WTC11 (cell line): ENCODE measurements at regions not wholly inside any gene's neighbourhood (a gene's known extent, or its start where the extent isn't known, plus 50 kb on each side); places are given as distances from the start of the nearest gene placed in this dataset.

Experiments
- ATAC-seq: fragments of 200-7000 bp; cut with Tn5 transposase; 2 replicates; pipeline ENCODE4 v1.10.0; 2021; ENCODE audit warnings: mild to moderate bottlenecking, moderate library complexity
- CTCF ChIA-PET: fragments of 300-600 bp; sonication (Branson Sonifier 250); formaldehyde crosslinking; loops from one replicate; lab custom pipeline; 2021; ENCODE audit warnings: antibody characterized with exemption; lab: Charles Lee
- POLR2A ChIA-PET: fragments of 350-600 bp; sonication (Branson Sonifier 250); formaldehyde crosslinking; loops from one replicate; lab custom pipeline; 2021; ENCODE audit warnings: antibody characterized with exemption; lab: Charles Lee
- DNase-seq: peaks from one replicate; pipeline ENCODE4 v3.0.0; 2021; ENCODE audit warnings: low spot score
- H3K27ac Mint-ChIP-seq: 2 replicates; pipeline ENCODE4 v1.8.0; 2021; ENCODE audit warnings: mixed read lengths
- H3K27me3 Mint-ChIP-seq: 2 replicates; pipeline ENCODE4 v1.8.0; 2021; ENCODE audit warnings: low read depth, mild to moderate bottlenecking, moderate library complexity, mixed read lengths
- H3K36me3 Mint-ChIP-seq: 2 replicates; pipeline ENCODE4 v1.8.0; 2021; ENCODE audit warnings: mixed read lengths
- H3K4me1 Mint-ChIP-seq: 2 replicates; pipeline ENCODE4 v1.8.0; 2022; ENCODE audit warnings: mixed read lengths
- H3K4me3 Mint-ChIP-seq: 2 replicates; pipeline ENCODE4 v1.8.0; 2021; ENCODE audit warnings: mild to moderate bottlenecking, moderate library complexity, mixed read lengths
- H3K9me3 Mint-ChIP-seq: 2 replicates; pipeline ENCODE4 v1.8.0; 2021; ENCODE audit warnings: mixed read lengths
- CREB1 ChIP-seq: sonication (generic); formaldehyde crosslinking; IDR thresholded peaks from 2 replicates; pipeline ENCODE4 v1.8.0; 2023; ENCODE audit warnings: mild to moderate bottlenecking, missing genetic modification reagents
- GABPB1 ChIP-seq: sonication (generic); formaldehyde crosslinking; IDR thresholded peaks from 2 replicates; pipeline ENCODE4 v1.8.1; 2023; ENCODE audit warnings: mild to moderate bottlenecking, missing genetic modification reagents
- MYBL2 ChIP-seq: sonication (generic); formaldehyde crosslinking; IDR thresholded peaks from 2 replicates; pipeline ENCODE4 v1.8.1; 2023; ENCODE audit warnings: mild to moderate bottlenecking, moderate library complexity, missing genetic modification reagents
- NR1H2 ChIP-seq: sonication (generic); formaldehyde crosslinking; IDR thresholded peaks from 2 replicates; pipeline ENCODE4 v1.9.0; 2021; ENCODE audit warnings: mild to moderate bottlenecking, moderate library complexity, missing genetic modification reagents
- RELA ChIP-seq: sonication (generic); formaldehyde crosslinking; IDR thresholded peaks from 2 replicates; pipeline ENCODE4 v1.8.1; 2022; ENCODE audit warnings: missing genetic modification reagents, mild to moderate bottlenecking, borderline replicate concordance
- SMAD3 ChIP-seq: sonication (generic); formaldehyde crosslinking; IDR thresholded peaks from 2 replicates; pipeline ENCODE4 v1.8.0; 2022; ENCODE audit warnings: missing genetic modification reagents, mild to moderate bottlenecking, borderline replicate concordance
- SMAD4 ChIP-seq: sonication (generic); formaldehyde crosslinking; IDR thresholded peaks from 2 replicates; pipeline ENCODE4 v1.8.0; 2022; ENCODE audit warnings: mild to moderate bottlenecking, missing genetic modification reagents
- SOX15 ChIP-seq: fragments of 250-450 bp; sonication (Bioruptor Pico); IDR thresholded peaks from 2 replicates; pipeline ENCODE4 v1.9.0; 2021; ENCODE audit warnings: mild to moderate bottlenecking
- ZNF396 ChIP-seq: fragments of 250-450 bp; sonication (Bioruptor Pico); IDR thresholded peaks from 2 replicates; pipeline ENCODE4 v1.8.0; 2021; ENCODE audit warnings: mild to moderate bottlenecking, moderate library complexity, borderline replicate concordance
- ZNF671 ChIP-seq: fragments of 250-450 bp; sonication (Bioruptor Pico); IDR thresholded peaks from 2 replicates; pipeline ENCODE4 v1.8.0; 2021; ENCODE audit warnings: mild to moderate bottlenecking
- TF ChIP-seq, protein P1 (sequence below): sonication (generic); formaldehyde crosslinking; IDR thresholded peaks from 2 replicates; pipeline ENCODE4 v1.8.0; 2022; ENCODE audit warnings: mild to moderate bottlenecking, missing genetic modification reagents
- TF ChIP-seq, protein P2 (sequence below): sonication (generic); formaldehyde crosslinking; IDR thresholded peaks from 2 replicates; pipeline ENCODE4 v1.8.0; 2022; ENCODE audit warnings: mild to moderate bottlenecking, missing genetic modification reagents
- TF ChIP-seq, protein P3 (sequence below): sonication (generic); formaldehyde crosslinking; IDR thresholded peaks from 2 replicates; pipeline ENCODE4 v1.8.1; 2022; ENCODE audit warnings: missing genetic modification reagents, borderline replicate concordance
- TF ChIP-seq, protein P4 (sequence below): sonication (generic); formaldehyde crosslinking; IDR thresholded peaks from 2 replicates; pipeline ENCODE4 v1.8.1; 2023; ENCODE audit warnings: mild to moderate bottlenecking, missing genetic modification reagents
- TF ChIP-seq, protein P5 (sequence below): fragments of 250-450 bp; sonication (Bioruptor Pico); IDR thresholded peaks from 2 replicates; pipeline ENCODE4 v1.8.0; 2021; ENCODE audit warnings: mild to moderate bottlenecking

DNA sequence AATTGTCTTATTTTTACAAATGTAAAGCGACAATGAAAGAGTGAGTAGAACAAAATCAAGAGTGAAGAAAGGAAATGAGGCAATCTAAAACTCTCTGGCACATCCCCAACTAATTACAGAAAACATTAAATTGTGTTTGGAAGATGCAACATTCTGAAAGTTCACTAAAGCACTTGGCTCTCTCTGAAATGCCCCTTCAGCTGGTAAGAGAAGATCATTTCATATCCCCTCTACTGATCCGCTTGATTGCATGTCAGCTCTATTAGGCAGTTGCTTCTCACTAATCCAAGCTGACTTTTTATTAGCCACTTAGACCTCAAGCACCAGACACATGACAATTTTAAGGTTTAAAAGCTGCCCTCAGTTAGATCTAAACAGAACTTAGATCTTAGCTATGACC is 262.8 kb upstream of the PRMT6 start:
- ChIA-PET CTCF (no interaction called here), POLR2A (no interaction called here)
- TF ChIP-seq ZNF396, result no peak
- TF ChIP-seq, protein P1, sequence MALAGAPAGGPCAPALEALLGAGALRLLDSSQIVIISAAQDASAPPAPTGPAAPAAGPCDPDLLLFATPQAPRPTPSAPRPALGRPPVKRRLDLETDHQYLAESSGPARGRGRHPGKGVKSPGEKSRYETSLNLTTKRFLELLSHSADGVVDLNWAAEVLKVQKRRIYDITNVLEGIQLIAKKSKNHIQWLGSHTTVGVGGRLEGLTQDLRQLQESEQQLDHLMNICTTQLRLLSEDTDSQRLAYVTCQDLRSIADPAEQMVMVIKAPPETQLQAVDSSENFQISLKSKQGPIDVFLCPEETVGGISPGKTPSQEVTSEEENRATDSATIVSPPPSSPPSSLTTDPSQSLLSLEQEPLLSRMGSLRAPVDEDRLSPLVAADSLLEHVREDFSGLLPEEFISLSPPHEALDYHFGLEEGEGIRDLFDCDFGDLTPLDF (CRISPR knock-in tag), result no peak
- no peak for ATAC-seq
- Mint-ChIP-seq H3K27ac (no peak overlapping the region), H3K27me3 (no peaks in the 10 kb centered on the region), H3K36me3 (no peaks in the 10 kb centered on the region), H3K4me3 (no peak overlapping the region), H3K4me1 (no peaks in the 10 kb centered on the region), H3K9me3 (peaks cover 2% of the 10 kb centered on the region; the same call in 1 of the 2 replicates)
- DNase-seq, result no peak

DNA sequence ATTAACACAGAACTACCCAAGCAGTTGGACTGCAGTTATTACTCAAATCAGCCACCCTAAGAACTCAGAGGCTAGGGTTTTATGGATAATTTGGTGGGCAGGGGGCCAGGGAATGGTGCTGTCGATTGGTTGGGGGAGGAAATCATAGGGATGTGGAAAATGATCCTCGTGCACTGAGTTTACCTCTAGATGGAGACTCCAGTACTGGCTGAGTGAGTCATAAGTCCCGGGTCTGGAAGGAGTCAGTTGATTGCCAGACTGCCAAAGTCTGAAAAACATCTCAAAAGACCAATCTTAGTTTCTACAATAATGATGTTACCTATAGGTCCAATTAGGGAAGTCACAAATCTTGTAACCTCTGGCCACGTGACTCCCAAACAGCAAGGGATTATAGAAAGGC is 257.5 kb upstream of the PRMT6 start:
- no peaks in the 10 kb centered on the region for H3K36me3 Mint-ChIP-seq
- TF ChIP-seq SOX15 (CRISPR knock-in tag) (no peak), SMAD4 (CRISPR knock-in tag) (no peak), SMAD3 (no peak), MYBL2 (no peak), CREB1 (CRISPR knock-in tag) (no peak)
- TF ChIP-seq, protein P2, sequence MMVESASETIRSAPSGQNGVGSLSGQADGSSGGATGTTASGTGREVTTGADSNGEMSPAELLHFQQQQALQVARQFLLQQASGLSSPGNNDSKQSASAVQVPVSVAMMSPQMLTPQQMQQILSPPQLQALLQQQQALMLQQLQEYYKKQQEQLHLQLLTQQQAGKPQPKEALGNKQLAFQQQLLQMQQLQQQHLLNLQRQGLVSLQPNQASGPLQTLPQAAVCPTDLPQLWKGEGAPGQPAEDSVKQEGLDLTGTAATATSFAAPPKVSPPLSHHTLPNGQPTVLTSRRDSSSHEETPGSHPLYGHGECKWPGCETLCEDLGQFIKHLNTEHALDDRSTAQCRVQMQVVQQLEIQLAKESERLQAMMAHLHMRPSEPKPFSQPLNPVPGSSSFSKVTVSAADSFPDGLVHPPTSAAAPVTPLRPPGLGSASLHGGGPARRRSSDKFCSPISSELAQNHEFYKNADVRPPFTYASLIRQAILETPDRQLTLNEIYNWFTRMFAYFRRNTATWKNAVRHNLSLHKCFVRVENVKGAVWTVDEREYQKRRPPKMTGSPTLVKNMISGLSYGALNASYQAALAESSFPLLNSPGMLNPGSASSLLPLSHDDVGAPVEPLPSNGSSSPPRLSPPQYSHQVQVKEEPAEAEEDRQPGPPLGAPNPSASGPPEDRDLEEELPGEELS (CRISPR knock-in tag), result no peak
- TF ChIP-seq, protein P3, sequence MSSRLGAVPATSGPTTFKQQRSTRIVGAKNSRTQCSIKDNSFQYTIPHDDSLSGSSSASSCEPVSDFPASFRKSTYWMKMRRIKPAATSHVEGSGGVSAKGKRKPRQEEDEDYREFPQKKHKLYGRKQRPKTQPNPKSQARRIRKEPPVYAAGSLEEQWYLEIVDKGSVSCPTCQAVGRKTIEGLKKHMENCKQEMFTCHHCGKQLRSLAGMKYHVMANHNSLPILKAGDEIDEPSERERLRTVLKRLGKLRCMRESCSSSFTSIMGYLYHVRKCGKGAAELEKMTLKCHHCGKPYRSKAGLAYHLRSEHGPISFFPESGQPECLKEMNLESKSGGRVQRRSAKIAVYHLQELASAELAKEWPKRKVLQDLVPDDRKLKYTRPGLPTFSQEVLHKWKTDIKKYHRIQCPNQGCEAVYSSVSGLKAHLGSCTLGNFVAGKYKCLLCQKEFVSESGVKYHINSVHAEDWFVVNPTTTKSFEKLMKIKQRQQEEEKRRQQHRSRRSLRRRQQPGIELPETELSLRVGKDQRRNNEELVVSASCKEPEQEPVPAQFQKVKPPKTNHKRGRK (CRISPR knock-in tag), result no peak
- TF ChIP-seq, protein P1 (CRISPR knock-in tag), result no peak
- TF ChIP-seq, protein P4, sequence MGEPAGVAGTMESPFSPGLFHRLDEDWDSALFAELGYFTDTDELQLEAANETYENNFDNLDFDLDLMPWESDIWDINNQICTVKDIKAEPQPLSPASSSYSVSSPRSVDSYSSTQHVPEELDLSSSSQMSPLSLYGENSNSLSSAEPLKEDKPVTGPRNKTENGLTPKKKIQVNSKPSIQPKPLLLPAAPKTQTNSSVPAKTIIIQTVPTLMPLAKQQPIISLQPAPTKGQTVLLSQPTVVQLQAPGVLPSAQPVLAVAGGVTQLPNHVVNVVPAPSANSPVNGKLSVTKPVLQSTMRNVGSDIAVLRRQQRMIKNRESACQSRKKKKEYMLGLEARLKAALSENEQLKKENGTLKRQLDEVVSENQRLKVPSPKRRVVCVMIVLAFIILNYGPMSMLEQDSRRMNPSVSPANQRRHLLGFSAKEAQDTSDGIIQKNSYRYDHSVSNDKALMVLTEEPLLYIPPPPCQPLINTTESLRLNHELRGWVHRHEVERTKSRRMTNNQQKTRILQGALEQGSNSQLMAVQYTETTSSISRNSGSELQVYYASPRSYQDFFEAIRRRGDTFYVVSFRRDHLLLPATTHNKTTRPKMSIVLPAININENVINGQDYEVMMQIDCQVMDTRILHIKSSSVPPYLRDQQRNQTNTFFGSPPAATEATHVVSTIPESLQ (CRISPR knock-in tag), result no peak
- DNase-seq (no peak), ATAC-seq (no peak)
- no peaks in the 10 kb centered on the region for H3K27me3 Mint-ChIP-seq
- H3K4me1 Mint-ChIP-seq, result no peaks in the 10 kb centered on the region
- ChIA-PET POLR2A (no interaction called here), CTCF (no interaction called here)
- H3K4me3 Mint-ChIP-seq, result no peak overlapping the region
- no peak overlapping the region for H3K27ac Mint-ChIP-seq
- H3K9me3 Mint-ChIP-seq, result peaks cover 7% of the 10 kb centered on the region; the same call in 1 of the 2 replicates

DNA sequence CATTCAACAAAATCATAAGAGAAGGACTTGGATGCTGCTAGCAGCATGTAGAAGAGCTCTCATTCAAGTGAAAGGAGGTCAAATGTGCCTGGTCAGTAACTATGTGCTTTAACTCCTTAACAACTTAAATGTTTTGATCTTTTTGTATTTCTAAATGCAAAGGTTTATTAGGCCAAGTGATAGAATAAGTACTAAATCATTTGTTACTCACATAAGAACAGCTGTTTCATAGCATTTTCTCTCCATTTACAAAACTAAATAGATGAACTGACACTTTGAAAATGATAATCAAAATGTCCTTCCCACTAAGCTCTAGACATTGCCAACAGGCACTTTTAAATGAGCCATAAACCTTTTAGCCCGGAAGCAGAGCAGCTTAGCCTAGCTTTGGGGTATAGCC is 254.3 kb upstream of the PRMT6 start:
- ChIA-PET POLR2A (no interaction called here), CTCF (no interaction called here)
- DNase-seq (no peak), ATAC-seq (no peak)
- no peak overlapping the region for H3K4me3 Mint-ChIP-seq
- H3K4me1 Mint-ChIP-seq, result no peaks in the 10 kb centered on the region
- H3K27ac Mint-ChIP-seq, result no peak overlapping the region
- H3K27me3 Mint-ChIP-seq, result no peaks in the 10 kb centered on the region
- TF ChIP-seq, protein P1 (CRISPR knock-in tag), result no peak
- TF ChIP-seq RELA (no peak), NR1H2 (CRISPR knock-in tag) (no peak), GABPB1 (CRISPR knock-in tag) (no peak), ZNF671 (no peak)
- TF ChIP-seq, protein P5, sequence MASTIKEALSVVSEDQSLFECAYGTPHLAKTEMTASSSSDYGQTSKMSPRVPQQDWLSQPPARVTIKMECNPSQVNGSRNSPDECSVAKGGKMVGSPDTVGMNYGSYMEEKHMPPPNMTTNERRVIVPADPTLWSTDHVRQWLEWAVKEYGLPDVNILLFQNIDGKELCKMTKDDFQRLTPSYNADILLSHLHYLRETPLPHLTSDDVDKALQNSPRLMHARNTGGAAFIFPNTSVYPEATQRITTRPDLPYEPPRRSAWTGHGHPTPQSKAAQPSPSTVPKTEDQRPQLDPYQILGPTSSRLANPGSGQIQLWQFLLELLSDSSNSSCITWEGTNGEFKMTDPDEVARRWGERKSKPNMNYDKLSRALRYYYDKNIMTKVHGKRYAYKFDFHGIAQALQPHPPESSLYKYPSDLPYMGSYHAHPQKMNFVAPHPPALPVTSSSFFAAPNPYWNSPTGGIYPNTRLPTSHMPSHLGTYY, result no peak
- peaks cover 7% of the 10 kb centered on the region; the same call in 1 of the 2 replicates for H3K9me3 Mint-ChIP-seq
- H3K36me3 Mint-ChIP-seq, result no peaks in the 10 kb centered on the region
